ENCODE measurements at regions not wholly inside any gene's neighbourhood (a gene's known extent, or its start where the extent isn't known, plus 50 kb on each side); places are given as distances from the start of the nearest gene placed in this dataset.

DNA sequence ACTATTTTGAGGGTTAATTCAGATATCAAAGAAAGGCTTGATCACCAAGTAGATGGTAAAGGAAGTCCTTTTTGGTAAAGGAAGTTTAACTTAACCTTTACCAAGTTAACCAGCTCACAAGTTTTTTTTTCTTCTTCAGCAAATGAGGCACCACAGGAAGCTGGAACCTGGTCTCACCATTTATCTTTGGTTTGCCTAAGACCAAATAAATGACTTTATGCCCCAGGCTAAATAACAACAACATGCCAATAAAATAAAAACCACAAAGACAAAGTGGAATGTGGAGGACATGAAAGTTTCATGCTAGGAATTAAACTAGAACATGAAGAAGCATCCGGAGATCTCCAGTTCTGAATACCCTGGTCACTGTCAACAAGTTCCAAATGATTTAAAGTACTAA, 116.8 kb upstream of the PRICKLE1 start:
- Histone ChIP-seq H3K79me2 (ENCODE audit: control insufficient read depth, insufficient read depth, low read length) (no peaks in the 10 kb centered on the region), H3K4me3 (replicated peaks in 1 of 4; ENCODE audit: control extremely low read depth in 1 of 4, insufficient read depth in 1 of 4, low read depth in 3 of 4, low read length in 4 of 4) (no peak overlapping the region), H3K27ac (ENCODE audit: insufficient read depth, low read length) (no peak overlapping the region), H3K9me3 (ENCODE audit: control insufficient read depth, insufficient read depth, low read depth, low read length) (no peaks in the 10 kb centered on the region), H3K27me3 (ENCODE audit: control insufficient read depth, insufficient read depth, low read length) (no peaks in the 10 kb centered on the region), H3K9ac (ENCODE audit: insufficient read depth, low read length) (no peak overlapping the region), H3K4me2 (ENCODE audit: extremely low read depth, insufficient read depth, low read length) (no peak overlapping the region), H3K4me1 (ENCODE audit: control insufficient read depth, extremely low read depth, insufficient read depth, low read length) (no peaks in the 10 kb centered on the region), H4K20me1 (ENCODE audit: control insufficient read depth, extremely low read depth, insufficient read depth, low read length) (no peaks in the 10 kb centered on the region), H2AFZ (ENCODE audit: low read length) (no peak overlapping the region), H3K36me3 (ENCODE audit: control insufficient read depth, insufficient read depth, low read length) (no peaks in the 10 kb centered on the region)
- no peak for TF ChIP-seq EZH2 (IDR thresholded peaks at IDR 0.05; ENCODE audit: low read length, missing control alignments)
- TF ChIP-seq, protein P1, sequence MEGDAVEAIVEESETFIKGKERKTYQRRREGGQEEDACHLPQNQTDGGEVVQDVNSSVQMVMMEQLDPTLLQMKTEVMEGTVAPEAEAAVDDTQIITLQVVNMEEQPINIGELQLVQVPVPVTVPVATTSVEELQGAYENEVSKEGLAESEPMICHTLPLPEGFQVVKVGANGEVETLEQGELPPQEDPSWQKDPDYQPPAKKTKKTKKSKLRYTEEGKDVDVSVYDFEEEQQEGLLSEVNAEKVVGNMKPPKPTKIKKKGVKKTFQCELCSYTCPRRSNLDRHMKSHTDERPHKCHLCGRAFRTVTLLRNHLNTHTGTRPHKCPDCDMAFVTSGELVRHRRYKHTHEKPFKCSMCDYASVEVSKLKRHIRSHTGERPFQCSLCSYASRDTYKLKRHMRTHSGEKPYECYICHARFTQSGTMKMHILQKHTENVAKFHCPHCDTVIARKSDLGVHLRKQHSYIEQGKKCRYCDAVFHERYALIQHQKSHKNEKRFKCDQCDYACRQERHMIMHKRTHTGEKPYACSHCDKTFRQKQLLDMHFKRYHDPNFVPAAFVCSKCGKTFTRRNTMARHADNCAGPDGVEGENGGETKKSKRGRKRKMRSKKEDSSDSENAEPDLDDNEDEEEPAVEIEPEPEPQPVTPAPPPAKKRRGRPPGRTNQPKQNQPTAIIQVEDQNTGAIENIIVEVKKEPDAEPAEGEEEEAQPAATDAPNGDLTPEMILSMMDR (conservative IDR thresholded peaks at IDR 0.05 in 1 of 2, IDR thresholded peaks at IDR 0.05 in 1 of 2; ENCODE audit: low read depth in 1 of 2, low read length in 2 of 2) = no peak
- DNase-seq (ENCODE audit: low read depth in 2 of 2) = peak in 1 of 2 donors; percentile 37

GRCh38 chr12:42705863-42706262, 116.3 kb upstream of the PRICKLE1 start:
- DNase-seq (ENCODE audit: low read depth in 2 of 2) = peak; percentile 96 to 99
- H3K27ac ChIP-seq (ENCODE audit: insufficient read depth, low read length) = no peak overlapping the region
- no peak overlapping the region for H2AFZ ChIP-seq (ENCODE audit: low read length)
- H3K4me3 ChIP-seq (replicated peaks in 1 of 4; ENCODE audit: control extremely low read depth in 1 of 4, insufficient read depth in 1 of 4, low read depth in 3 of 4, low read length in 4 of 4) = no peak overlapping the region
- H3K9ac ChIP-seq (ENCODE audit: insufficient read depth, low read length) = no peak overlapping the region
- no peaks in the 10 kb centered on the region for H3K4me1 ChIP-seq (ENCODE audit: control insufficient read depth, extremely low read depth, insufficient read depth, low read length)
- TF ChIP-seq, protein P1 (conservative IDR thresholded peaks at IDR 0.05 in 1 of 2, IDR thresholded peaks at IDR 0.05 in 1 of 2; ENCODE audit: low read depth in 1 of 2, low read length in 2 of 2) = no peak
- TF ChIP-seq EZH2 (IDR thresholded peaks at IDR 0.05; ENCODE audit: low read length, missing control alignments) = no peak
- H3K27me3 ChIP-seq (ENCODE audit: control insufficient read depth, insufficient read depth, low read length) = no peaks in the 10 kb centered on the region
- no peaks in the 10 kb centered on the region for H3K36me3 ChIP-seq (ENCODE audit: control insufficient read depth, insufficient read depth, low read length)
- no peaks in the 10 kb centered on the region for H3K79me2 ChIP-seq (ENCODE audit: control insufficient read depth, insufficient read depth, low read length)
- H3K4me2 ChIP-seq (ENCODE audit: extremely low read depth, insufficient read depth, low read length) = no peak overlapping the region
- no peaks in the 10 kb centered on the region for H4K20me1 ChIP-seq (ENCODE audit: control insufficient read depth, extremely low read depth, insufficient read depth, low read length)
- no peaks in the 10 kb centered on the region for H3K9me3 ChIP-seq (ENCODE audit: control insufficient read depth, insufficient read depth, low read depth, low read length)

- H3K36me3 ChIP-seq (ENCODE audit: control insufficient read depth, insufficient read depth, low read length) = no peaks in the 10 kb centered on the region
- no peak overlapping the region for H3K4me3 ChIP-seq (replicated peaks in 1 of 4; ENCODE audit: control extremely low read depth in 1 of 4, insufficient read depth in 1 of 4, low read depth in 3 of 4, low read length in 4 of 4)
- no peaks in the 10 kb centered on the region for H3K9me3 ChIP-seq (ENCODE audit: control insufficient read depth, insufficient read depth, low read depth, low read length)
- H3K9ac ChIP-seq (ENCODE audit: insufficient read depth, low read length) = no peak overlapping the region
- H3K4me1 ChIP-seq (ENCODE audit: control insufficient read depth, extremely low read depth, insufficient read depth, low read length) = no peaks in the 10 kb centered on the region
- no peak for DNase-seq (ENCODE audit: low read depth in 2 of 2)
- no peaks in the 10 kb centered on the region for H3K79me2 ChIP-seq (ENCODE audit: control insufficient read depth, insufficient read depth, low read length)
- TF ChIP-seq, protein P1 (conservative IDR thresholded peaks at IDR 0.05 in 1 of 2, IDR thresholded peaks at IDR 0.05 in 1 of 2; ENCODE audit: low read depth in 1 of 2, low read length in 2 of 2) = no peak
- TF ChIP-seq EZH2 (IDR thresholded peaks at IDR 0.05; ENCODE audit: low read length, missing control alignments) = no peak
- H4K20me1 ChIP-seq (ENCODE audit: control insufficient read depth, extremely low read depth, insufficient read depth, low read length) = no peaks in the 10 kb centered on the region
- H3K27ac ChIP-seq (ENCODE audit: insufficient read depth, low read length) = no peak overlapping the region
- H3K4me2 ChIP-seq (ENCODE audit: extremely low read depth, insufficient read depth, low read length) = no peak overlapping the region
- H3K27me3 ChIP-seq (ENCODE audit: control insufficient read depth, insufficient read depth, low read length) = no peaks in the 10 kb centered on the region
- H2AFZ ChIP-seq (ENCODE audit: low read length) = no peak overlapping the region
These were observed 115.4 kb upstream of the PRICKLE1 start for GRCh38 chr12:42704810-42705401.

Measured in fibroblast of lung (primary cell).